HG03103 (cell line): ENCODE measurements at regions not wholly inside any gene's neighbourhood (a gene's known extent, or its start where the extent isn't known, plus 50 kb on each side); places are given as distances from the start of the nearest gene placed in this dataset.
"Not testable (repeated sequence)": the region's sequence is repeated elsewhere in the genome, so short reads cannot be mapped to it uniquely, and the experiment has no call there.

Experiments used
- ATAC-seq: cut with Tn5 transposase; IDR thresholded peaks from one replicate; pipeline ENCODE4 v1.9.1; 2021; ENCODE audit warnings: low read depth; ENCODE audit not compliant: unreplicated experiment

DNA sequence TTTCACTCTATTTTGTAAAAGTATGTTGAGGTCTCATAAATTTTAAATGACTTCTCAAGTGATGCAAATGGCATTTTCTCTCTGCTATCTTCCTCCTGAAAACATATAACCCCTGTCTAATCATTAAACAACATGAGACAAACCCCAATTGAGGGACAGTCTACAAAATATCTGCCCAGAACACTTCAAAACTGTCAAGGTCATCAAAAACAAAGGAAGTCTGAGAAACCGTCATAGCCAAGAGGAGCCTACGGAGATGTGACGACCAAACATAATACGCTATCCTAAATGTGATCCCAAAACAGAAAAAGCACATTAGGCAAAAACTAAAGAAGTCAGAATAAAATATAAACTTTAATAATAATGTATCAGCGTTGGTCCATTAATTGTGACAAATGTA lies 282.3 kb upstream of the SEMA3C start:
- ATAC-seq: no peak

DNA sequence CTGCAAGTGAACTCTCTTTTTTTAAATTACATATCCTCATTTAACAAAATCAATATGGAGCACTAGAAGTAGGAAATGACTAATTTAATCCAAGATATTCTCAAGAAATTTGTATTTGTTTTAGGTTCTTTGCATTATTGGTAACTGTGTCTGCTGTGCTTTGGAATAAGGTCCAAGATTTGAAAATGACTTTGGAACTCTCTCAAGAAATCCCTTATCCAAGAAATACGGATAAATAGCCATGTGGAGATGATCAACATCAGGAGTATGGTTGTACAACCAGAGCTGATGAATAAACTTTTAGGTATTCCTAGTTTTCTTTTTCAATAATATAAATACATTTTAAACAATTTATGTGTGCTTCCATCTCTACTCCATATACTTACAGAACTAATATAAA lies 279.9 kb upstream of the SEMA3C start:
- ATAC-seq: no peak

DNA sequence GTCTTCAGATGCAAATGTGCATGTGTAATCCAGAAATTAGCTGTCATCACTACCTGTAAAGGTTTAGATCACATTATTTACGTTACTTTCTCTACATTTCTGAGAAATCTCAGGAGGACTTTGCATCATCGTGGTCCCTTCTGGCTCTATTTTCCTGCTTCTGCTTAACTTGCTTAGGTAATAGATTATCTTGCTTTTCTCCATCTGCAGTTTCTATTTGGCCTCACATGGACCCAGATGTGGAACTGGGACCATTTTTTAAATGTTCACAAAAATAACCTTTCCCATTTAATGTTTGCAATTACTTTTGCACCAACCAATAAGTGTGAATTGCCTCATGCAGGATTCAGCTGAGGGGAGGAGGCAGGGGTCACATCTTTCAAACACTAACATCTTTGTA lies 278.4 kb upstream of the SEMA3C start:
- ATAC-seq: no peak

DNA sequence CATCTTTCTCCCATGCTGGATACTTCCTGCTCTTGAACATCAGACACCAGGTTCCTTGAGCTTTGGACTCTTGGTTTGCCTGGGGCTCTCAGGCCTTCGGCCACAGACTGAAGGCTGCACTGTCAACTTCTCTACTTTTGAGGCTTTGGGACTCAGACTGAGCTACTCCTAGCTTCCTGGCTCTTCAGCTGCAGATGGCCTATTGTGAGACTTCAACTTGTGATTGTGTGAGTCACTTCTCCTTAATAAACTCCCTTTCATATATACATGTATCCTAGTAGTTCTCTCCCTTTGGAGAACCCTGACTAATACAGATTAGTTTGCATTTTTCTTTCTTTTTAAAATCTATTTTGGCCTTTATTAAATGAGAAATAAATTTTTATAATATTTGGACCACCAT lies 276.2 kb upstream of the SEMA3C start:
- ATAC-seq: no peak

DNA sequence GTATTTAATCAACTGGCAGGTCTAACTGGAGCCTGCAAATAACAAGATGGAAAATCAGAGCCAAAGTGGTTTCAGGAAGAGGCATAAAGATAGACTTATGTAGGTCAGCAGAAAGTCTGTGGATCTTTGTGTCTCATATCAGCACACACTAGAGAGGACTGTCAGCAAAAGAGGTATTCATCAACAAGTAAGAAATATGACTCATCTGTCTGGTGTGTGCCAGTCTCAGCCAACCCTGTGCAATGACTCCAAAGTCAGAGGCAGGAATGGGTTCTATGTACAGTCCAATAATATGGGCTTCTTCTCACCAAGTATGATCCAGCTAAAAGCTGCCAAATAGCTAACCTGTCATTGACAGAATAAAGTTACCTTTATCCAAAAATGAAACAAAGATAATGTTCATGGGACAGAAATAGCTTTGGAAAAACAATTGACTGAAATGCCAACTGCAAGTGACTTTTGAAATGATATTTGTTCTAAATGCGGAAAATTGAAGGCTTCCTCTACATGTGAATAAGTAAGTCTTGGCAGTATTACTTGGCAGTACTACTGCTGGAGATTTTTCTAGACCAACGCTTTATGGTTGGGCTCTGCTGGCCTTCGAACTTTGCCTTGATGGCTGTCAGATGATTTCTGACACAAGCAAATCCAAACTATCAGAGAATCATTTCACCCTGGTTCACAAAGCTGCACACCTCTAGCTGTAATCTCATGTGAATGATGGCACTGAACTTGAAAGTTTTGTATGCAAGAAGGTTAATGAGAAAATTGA lies 272.3 kb upstream of the SEMA3C start:
- no peak for ATAC-seq

DNA sequence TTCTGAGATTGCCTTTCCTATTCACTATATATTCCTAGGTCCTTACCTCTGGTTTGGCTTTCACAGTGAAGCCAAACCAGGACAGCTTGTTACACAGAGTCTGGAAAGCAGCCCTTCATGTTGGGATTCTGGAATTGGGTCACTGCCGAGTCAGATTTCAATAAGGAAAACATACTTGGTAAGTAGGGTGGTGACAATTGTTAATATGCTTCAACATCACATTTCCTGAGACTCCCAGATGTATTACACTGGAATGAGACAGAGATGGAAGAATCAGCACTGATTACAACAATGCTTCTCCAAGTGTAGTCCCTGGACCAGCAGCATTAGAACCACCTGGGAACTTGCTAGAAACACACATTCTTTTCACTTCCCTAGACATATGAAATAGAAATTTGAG lies 268.9 kb upstream of the SEMA3C start:
- no peak for ATAC-seq

DNA sequence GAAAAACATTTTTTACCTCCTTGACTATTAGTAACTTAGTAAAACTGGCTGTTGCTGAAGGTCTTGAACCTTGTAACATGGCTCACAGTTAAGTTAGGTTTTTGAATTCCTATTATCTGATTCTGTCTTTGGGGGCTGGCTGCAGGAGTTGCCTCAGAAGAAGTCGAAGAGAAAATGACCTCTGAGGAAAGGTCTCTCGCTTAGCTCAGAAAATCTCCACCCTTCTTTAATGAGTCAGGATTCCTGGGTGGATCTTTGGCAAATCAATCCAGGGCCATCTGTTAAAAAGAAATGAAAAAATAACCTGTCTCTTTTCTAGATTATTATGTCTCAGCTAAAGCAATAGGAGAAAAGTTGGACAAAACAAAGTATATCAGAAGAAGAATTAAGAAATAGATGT lies 267.8 kb upstream of the SEMA3C start:
- no peak for ATAC-seq

DNA sequence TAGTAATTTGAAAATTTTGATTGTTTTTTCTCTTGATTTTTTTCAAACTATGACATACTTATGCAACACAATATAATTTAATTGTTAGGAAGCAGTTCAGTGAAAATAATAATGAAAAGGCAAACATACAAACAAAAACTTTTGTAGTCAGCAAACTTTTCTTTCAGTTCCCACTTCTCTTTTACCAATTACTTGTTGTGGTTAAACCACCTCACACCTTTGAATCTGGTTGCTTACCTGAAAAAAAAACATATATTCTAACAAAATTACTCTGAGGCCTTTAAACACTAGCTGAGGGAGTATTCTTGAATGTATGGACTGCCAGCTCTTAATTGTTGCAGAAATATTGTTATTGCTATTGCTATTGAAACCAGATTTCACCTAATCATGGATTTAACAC lies 266.2 kb upstream of the SEMA3C start:
- ATAC-seq: no peak

DNA sequence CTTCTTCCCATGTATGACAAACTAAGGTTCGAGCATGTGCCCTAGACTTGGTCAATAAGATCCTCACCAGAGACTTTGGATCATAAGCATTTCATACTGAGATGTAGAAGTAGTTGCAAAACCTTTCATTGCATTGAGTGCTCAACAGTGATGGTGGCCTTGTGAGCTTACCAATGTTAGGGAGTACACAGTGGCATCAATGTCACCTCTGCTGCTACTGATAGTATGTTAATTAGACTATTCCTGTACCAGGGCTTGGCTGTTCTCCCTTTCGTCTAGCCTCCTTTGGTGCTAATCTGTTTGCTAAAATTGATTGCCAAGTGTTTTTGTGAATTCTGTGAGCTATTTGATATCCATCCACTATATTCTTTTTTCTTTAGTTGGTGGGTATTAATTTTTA lies 264.5 kb upstream of the SEMA3C start:
- no peak for ATAC-seq

DNA sequence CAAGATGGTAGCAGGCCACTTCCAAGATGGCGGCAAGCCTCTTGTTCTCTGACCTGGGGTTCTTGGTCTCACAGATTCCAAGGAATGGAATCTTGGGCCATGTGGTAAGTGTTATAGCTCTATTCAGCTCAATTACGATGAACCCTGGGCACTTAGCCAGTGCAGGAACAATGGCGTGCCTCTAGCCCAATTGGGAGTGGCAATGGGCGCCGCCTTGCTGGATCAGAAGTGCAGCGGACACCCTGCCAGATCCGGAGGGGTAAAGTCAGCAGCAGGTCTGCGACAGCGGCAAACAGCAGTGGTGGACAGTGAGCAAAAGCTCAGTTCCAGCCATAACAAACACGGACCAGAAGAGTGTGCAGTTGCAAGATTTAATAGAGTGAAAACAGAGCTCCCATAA lies 263.2 kb upstream of the SEMA3C start:
- ATAC-seq: not testable (repeated sequence)

DNA sequence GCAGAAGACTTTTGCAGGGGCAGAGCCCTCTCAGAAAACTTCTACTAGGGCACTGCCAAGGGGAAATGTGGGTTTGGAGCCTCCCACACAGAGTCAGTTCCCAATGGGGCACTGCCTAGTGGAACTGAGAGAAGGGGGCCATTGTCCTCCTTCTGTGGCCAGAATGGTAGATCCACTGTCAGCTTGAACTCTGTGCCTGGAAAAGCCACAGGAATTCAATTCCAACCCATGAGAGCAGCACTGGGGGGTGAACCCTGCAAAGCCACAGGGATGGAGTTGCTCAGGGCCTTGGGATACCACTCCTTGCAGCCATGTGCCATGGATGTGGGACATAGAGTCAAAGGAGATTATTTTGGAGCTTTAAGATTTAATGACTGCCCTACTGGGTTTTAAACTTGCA lies 262.2 kb upstream of the SEMA3C start:
- no peak for ATAC-seq

DNA sequence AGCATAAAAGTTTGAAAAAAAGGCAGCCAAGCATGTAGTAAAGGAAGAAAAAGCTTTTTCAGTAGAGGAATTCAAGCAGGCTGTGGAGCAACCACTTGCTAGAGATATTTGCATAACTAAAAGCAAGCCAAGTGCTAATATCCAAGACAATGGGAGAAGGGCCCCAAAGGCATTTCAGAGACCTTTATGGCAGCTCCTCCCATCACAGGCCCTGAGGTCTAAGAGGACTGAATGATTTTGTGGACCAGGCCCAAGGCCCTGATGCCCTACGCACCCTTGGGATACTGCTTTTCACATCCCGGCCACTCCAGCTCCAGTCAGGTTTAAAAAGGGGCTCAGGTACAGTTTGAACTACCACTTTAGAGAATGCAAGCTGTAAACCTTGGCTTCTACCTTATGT lies 261.7 kb upstream of the SEMA3C start:
- ATAC-seq: no peak

DNA sequence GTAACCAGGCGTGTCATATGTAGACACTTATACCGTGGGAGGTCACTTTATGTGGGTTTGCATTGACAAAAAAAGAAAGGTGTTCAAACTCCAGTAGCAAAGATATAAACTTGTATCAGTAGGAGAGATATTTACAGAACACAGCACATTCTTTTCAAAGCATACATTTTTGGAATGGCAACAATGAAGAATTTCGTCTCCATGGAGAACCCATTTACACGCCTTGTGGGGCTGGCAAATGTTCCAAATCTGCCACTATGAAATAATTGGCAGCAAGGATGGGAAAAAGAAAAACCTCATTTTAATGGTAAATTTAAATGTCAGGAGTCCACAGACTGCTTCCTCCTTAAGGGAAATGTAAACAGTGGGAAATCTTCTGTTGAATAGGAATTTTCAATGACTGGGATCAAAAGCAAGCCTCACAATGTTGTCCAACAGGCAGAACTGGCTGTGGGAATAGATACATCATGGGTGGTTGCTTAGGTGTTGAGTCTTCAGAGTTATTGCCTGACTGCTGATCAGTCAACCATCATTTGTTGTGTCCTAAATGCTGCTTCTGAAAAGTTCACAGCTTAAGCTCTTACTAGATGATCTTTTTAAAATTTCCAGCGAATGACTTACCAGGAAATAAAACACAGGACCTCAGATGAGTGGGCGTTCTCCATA lies 256.6 kb upstream of the SEMA3C start:
- no peak for ATAC-seq

DNA sequence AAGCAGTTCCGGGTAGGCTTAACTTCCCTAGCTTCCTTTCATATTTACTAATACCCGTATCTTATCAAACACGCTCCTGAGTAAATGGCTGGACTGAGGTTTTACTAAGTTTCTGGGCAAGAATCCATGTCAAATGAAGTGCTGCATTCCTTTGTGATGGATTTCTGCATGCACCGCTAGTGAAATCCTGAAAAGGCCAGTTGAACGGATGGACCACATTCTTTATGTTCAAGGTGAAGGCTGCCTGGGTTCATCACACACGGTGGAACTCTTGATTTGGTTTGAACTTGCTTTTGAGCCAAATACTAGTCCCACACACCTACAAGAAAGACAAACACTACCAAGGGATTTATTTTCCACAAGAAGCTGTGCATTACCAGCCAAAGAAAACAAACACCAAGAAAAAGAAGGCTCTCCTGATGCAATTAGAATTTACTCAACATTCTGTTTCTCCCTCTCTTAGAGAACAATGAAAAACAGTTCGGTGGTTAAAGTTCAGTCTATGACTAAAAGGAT lies 255.0 kb upstream of the SEMA3C start:
- no peak for ATAC-seq

DNA sequence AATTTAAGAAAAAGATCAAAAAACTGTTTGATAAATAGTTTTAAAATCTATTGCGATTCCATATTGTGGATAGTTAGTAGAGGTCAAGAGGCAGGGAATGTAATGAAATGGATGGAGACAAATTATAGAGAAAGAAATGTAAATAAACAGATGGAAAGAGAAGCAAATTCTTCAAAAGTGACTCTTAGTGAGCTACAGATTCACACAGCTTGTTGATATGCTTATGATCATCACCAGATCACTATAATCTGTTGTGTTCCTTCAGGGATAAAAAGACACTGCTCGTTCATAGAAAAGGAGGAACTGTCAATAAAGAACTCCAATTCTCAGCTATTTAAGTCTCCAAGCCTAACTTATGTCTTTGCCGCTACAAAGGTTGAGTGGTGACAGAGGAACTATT lies 251.4 kb upstream of the SEMA3C start:
- ATAC-seq: no peak

DNA sequence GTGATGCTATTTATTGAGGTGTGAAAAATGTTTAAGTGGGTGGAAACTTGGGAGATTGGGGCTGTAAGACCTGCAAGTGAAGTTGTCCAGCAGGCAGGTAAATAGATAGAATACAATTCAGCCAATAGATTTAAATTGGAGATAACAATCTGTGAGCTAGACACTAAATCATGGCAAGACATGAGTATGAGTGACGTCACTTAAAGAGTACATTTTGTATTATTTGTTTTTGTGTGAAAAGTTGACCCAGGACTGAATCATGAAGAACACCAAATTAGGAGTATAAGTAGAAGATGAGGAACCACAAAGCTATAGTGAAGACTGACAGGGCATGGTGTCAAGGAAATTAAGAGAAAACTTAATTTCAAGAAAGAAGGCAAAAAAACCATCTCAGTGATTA lies 249.1 kb upstream of the SEMA3C start:
- ATAC-seq: no peak

DNA sequence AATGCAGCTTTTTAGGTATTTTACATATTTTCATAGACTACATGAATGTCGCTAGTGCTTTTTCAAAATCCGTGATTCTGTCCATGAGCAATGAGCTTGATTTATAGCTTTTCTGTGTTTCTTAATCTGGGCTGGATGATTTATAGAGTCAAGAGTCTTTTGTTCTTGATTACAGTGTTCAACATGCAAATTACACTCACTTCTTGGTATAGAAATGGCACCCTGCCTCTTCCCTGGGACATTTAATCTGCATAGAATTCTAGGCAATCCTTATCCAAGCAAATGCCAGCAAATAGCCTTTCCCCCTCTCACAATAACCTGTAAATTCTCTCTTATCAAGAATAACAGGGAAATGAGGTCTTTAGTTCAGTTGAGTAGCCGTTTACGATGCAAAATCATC lies 246.2 kb upstream of the SEMA3C start:
- no peak for ATAC-seq

DNA sequence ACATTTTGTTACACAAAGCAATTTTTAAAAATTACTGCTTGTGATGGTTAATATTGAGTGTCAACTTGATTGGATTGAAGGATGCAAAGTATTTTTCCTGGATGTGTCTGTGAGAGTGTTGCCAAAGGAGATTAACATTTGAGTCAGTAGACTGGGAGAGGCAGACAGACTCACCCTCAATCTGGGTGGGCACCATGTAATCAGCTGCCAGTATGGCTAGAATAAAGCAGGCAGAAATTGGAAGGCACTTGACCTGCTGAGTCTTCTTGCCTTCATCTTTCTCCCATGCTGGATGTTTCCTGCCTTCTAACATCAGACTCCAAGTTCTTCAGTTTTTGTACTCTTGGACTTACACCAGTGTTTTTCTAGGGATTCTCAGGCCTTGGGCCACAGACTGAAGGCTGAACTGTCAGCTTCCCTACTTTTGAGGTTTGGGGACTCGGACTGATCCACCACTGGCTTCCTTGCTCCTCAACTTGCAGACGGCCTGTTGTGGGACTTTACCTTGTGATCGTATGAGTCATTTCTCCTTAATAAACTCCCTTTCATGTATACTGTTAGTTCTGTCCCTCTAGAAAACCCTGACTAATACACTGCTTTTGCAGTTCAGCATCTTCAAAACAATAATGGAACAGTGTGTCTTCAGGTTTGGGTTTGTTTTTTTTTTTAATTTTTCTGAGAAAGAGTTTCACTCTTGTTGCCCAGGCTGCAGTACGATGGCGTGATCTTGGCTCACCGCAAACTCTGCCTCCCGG lies 244.1 kb upstream of the SEMA3C start:
- no peak for ATAC-seq

DNA sequence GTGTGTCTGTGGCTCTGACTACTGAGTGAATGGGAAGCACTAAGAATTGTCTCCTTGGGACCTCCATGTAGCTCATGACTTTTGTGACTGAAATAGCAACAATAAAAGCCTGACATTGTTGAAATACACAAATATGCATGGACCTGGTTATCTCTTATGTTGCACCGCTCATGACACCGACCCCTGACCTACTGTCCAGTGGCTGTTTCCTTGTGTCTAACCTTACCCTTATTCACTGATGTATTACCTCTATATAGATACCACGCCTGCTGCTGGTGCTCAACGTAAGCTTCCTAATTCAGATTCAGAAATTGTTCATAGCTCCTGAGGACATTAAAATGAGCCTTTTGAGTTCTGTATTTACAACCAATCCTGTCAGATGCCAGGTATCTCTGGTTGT lies 243.4 kb upstream of the SEMA3C start:
- no peak for ATAC-seq

DNA sequence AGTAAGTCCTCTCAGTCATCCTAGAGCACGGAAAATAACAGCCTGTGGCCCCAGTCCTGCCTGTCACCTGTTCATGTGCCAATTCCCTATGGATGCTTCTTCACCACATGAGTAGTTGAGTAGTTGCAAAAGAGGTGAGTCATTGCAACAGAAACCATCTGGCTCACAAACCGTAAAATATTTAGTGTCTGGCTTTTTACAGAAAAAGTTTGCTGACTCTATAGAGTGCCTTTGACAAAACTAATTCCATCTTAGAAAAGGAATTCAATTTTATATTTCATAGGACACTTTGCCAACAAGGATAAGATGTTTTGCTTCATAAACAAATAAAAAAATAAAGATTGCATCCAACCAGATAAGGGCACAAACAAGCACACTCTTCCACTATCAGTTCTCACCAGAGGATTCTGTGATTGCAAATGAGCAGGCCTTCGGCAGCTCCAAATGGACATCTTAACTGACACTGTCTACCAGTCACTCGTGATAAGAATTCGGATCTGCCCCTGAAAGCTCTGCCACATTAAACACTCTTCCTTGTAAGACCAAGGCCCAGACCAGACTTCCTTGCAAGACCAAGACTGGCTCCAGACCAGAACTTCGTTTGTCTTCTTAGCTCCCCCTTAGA lies 242.7 kb upstream of the SEMA3C start:
- ATAC-seq: no peak

DNA sequence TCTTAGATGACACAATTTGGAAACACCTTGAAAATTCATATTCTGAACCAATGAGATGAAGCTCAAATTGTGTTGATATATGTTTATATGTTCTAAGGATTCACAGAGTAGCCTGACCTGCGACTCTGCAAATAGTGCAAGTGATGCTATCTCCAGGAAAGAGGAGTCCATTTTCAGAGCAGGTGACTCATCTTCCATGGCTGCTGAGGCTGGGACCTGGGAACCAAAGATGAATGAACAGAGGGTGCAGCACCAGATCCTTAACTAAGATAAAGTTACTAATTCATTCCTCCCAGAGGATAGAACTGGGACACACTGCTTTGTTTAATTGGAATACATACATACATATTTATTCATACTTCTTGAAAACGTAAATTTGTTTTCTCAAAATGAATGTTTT lies 240.6 kb upstream of the SEMA3C start:
- ATAC-seq: no peak
